Activated T-cell treated with anti-CD3 and anti-CD28 coated beads, Interleukin-2, amount 50 U/mL, for 4 hours (primary cell): ENCODE measurements at regions not wholly inside any gene's neighbourhood (a gene's known extent, or its start where the extent isn't known, plus 50 kb on each side); places are given as distances from the start of the nearest gene placed in this dataset.
A peak's percentile ranks its signal among the peaks of the same experiment; 100 is the strongest.
"Not testable (repeated sequence)": the region's sequence is repeated elsewhere in the genome, so short reads cannot be mapped to it uniquely, and the experiment has no call there.

Source experiments
- ATAC-seq, 2 donors: fragments of 200-7000 bp; cut with Tn5 transposase; one replicate each; pipeline ENCODE4 v1.10.0; 2021
- DNase-seq: peaks from one replicate; pipeline ENCODE4 v3.0.0-alpha.2; 2020
- H3K27me3 Mint-ChIP-seq: one replicate; pipeline ENCODE4 v1.8.0; 2021; ENCODE audit warnings: low read depth, mixed read lengths
- H3K36me3 Mint-ChIP-seq: one replicate; pipeline ENCODE4 v1.8.0; 2022; ENCODE audit warnings: mixed read lengths; ENCODE audit not compliant: insufficient read depth
- H3K4me1 Mint-ChIP-seq: one replicate; pipeline ENCODE4 v1.8.0; 2021; ENCODE audit warnings: low read depth, mixed read lengths
- H3K4me3 Mint-ChIP-seq: one replicate; pipeline ENCODE4 v1.8.0; 2021; ENCODE audit warnings: mild to moderate bottlenecking, moderate library complexity, mixed read lengths
- H3K9me3 Mint-ChIP-seq: one replicate; pipeline ENCODE4 v1.8.0; 2021; ENCODE audit warnings: mixed read lengths

GRCh38 chr2:101645886-101646285 lies 51.6 kb upstream of the MAP4K4 start:
- not testable (repeated sequence) for DNase-seq, H3K36me3 Mint-ChIP-seq, H3K4me1 Mint-ChIP-seq, H3K9me3 Mint-ChIP-seq, H3K27me3 Mint-ChIP-seq, H3K4me3 Mint-ChIP-seq, ATAC-seq

DNA sequence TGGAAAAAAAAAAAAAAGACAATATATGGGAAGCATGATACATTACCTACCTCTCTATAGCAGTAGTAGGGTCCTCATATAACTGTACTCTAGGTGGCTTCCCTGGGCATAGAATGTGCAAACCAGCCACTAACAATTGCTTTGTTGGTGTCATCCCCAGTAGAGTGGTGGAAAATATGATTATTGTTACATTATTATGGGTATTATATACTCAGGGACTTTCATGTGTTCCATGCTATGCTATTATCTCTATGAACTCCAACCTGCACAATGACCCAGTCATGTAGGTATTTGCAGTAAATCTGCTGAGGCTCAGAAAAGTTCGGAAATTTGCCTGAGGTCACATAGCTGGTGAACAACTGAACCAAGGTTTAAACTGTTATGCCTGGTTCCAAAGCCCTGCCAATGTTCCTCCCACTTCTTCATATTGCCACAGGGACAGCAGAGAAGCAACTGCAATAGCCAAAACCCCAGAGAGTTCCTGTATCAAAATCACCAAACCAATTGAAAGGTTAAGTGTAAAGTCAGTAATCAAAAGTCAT lies 52.6 kb upstream of the MAP4K4 start:
- DNase-seq = no peak

GRCh38 chr2:101643004-101643524 lies 54.4 kb upstream of the MAP4K4 start:
- Mint-ChIP-seq H3K36me3 (no peaks in the 10 kb centered on the region), H3K9me3 (no peaks in the 10 kb centered on the region), H3K4me1 (no peaks in the 10 kb centered on the region), H3K4me3 (no peak overlapping the region), H3K27me3 (no peaks in the 10 kb centered on the region)
- ATAC-seq = no peak
- DNase-seq = no peak

More for the DNA sequence above, 52.6 kb upstream of the MAP4K4 start:
- Mint-ChIP-seq H3K9me3 (no peaks in the 10 kb centered on the region), H3K27me3 (no peaks in the 10 kb centered on the region), H3K4me3 (no peak overlapping the region), H3K36me3 (no peaks in the 10 kb centered on the region), H3K4me1 (no peaks in the 10 kb centered on the region)
- ATAC-seq = no peak

DNA sequence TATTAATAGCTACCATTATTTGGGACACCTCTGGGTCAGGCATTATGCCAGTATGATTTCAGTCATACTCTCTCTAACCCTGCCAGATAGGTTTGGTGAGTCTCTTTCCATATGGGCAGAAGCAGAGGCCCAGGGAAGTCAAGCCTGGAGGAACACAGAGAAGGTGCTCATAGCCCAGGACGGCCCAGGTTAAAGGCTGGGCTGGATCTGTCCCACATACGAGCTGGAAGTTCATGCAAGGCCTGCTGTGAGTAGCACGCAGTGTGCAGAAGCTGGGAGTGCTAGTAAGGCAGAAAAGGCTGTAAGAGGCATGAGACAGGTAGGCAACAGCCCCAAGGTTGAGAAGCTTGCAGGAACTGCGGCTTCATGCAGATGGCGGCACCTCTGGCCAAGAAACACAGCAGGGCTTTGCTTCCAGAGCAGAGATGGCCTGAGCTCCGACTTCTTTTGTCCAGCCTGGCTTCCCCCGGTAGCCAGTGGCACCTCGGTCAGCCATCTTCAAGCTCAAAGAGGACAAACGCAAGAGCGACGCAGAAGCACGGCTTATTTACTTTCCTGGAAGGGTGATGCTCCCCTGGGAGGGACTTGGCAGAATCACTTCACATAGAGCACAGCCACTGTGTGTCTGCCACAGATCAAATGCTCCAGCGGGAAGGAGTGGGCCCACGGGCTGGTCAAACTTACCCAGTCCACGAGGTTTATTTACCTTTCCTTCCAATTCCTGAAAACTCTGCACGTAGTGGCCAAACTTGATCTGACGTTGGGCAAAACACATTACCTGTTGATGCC lies 58.5 kb upstream of the MAP4K4 start:
- ATAC-seq (no peak), DNase-seq (no peak)
- Mint-ChIP-seq H3K27me3 (no peaks in the 10 kb centered on the region), H3K9me3 (no peaks in the 10 kb centered on the region), H3K4me3 (no peak overlapping the region), H3K4me1 (no peaks in the 10 kb centered on the region), H3K36me3 (no peaks in the 10 kb centered on the region)

- DNase-seq (no peak), ATAC-seq (no peak)
- Mint-ChIP-seq H3K4me1 (no peaks in the 10 kb centered on the region), H3K36me3 (no peaks in the 10 kb centered on the region), H3K9me3 (no peaks in the 10 kb centered on the region), H3K4me3 (no peak overlapping the region), H3K27me3 (no peaks in the 10 kb centered on the region)
Measured at GRCh38 chr2:101638181-101638711, 59.3 kb upstream of the MAP4K4 start.

DNA sequence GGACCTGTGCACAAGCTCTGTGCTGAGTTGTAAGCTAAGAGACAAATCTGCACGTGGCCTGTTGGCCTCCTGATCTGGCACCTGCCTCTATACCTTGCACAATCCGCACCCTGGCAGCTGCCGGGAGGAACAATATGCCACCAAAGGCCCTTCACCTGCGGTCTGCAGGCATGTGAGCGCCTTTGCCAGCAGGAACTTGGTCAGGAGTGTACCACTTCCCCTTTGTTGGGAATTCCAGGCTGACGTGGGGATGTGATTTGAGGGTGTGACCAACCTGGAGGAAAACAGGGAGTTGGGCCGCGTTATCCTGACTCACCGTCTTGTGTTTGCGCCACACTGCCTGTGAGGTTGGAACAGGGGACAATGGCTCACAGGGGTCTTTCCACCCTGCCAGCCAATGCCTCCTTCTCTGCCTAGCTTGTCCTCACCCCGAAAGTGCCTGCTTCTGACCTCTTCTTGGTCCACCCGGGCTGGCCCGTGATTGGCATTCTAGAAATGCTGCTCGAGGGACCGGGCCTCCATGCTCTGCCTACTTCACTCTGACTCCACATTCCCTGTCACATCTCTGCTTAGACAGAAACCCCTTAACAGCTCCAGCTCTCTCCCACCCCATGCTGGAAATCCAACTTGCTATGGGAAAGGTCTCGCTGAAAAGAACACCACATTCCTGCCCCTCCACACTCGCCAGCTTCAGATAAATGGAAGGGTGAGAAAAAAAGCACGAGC lies 67.1 kb upstream of the MAP4K4 start:
- H3K9me3 Mint-ChIP-seq = no peaks in the 10 kb centered on the region
- no peak overlapping the region for H3K4me3 Mint-ChIP-seq
- peaks cover 3% of the 10 kb centered on the region for H3K4me1 Mint-ChIP-seq
- no peaks in the 10 kb centered on the region for H3K27me3 Mint-ChIP-seq
- ATAC-seq (no peak), DNase-seq (no peak)
- no peaks in the 10 kb centered on the region for H3K36me3 Mint-ChIP-seq

- H3K9me3 Mint-ChIP-seq = no peaks in the 10 kb centered on the region
- peaks cover 15% of the 10 kb centered on the region for H3K4me1 Mint-ChIP-seq
Measured at GRCh38 chr2:101628030-101628392, 69.5 kb upstream of the MAP4K4 start.

DNA sequence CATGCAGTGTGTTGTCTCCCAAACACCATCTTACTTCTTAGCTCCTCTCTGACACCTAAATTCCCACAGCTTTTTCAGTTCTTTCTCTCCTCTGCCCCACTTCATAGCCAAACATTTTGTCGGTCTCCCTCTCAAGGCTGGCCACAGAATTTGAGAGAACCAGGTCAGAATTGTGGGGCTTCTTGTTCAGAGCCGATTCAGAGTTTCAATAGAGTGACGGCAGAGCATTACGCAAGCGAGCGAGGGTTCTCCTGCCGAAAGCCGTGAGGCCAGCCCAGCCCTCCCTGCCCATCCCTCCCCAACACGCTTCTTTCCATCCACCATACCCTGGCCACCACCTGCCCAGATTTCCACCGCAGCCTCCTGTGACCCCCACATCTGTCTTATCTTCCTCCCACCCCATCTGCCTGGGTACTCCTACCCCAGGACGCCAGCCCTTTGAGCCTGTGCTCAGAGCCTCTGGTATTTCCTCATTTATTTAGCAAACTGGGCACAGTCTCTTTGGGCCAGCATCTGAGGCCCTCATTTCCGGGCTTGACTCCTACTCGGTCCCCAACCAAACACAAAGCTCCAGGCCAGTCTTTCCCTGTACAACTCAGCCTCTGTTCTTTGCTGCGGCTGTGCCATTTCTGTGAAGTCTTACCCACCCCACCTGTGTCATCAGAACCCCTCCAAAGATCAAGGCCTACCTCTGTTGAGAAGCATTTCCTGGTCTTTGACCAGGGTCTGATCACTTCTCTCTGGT lies 70.0 kb upstream of the MAP4K4 start:
- DNase-seq = no peak
- H3K4me3 Mint-ChIP-seq = no peak overlapping the region
- H3K9me3 Mint-ChIP-seq = no peaks in the 10 kb centered on the region
- no peaks in the 10 kb centered on the region for H3K36me3 Mint-ChIP-seq
- peaks cover 21% of the 10 kb centered on the region for H3K4me1 Mint-ChIP-seq
- H3K27me3 Mint-ChIP-seq = no peaks in the 10 kb centered on the region
- ATAC-seq = no peak

More at GRCh38 chr2:101628030-101628392, 69.5 kb upstream of the MAP4K4 start:
- H3K4me3 Mint-ChIP-seq = no peak overlapping the region
- ATAC-seq (no peak), DNase-seq (no peak)
- H3K27me3 Mint-ChIP-seq = no peaks in the 10 kb centered on the region
- H3K36me3 Mint-ChIP-seq = no peaks in the 10 kb centered on the region

GRCh38 chr2:101625814-101626213 lies 71.7 kb upstream of the MAP4K4 start:
- H3K27me3 Mint-ChIP-seq, H3K4me3 Mint-ChIP-seq, H3K9me3 Mint-ChIP-seq, H3K36me3 Mint-ChIP-seq, ATAC-seq, DNase-seq: not testable (repeated sequence)
- peaks cover 33% of the 10 kb centered on the region for H3K4me1 Mint-ChIP-seq

GRCh38 chr2:101625387-101625786 lies 72.1 kb upstream of the MAP4K4 start:
- no peak overlapping the region for H3K4me3 Mint-ChIP-seq
- no peaks in the 10 kb centered on the region for H3K9me3 Mint-ChIP-seq
- H3K4me1 Mint-ChIP-seq = peaks cover 33% of the 10 kb centered on the region
- DNase-seq = no peak
- no peak for ATAC-seq
- H3K27me3 Mint-ChIP-seq = no peaks in the 10 kb centered on the region
- H3K36me3 Mint-ChIP-seq = no peaks in the 10 kb centered on the region

- Mint-ChIP-seq H3K9me3 (no peaks in the 10 kb centered on the region), H3K4me1 (peaks cover 33% of the 10 kb centered on the region), H3K36me3 (no peaks in the 10 kb centered on the region), H3K4me3 (no peak overlapping the region), H3K27me3 (no peaks in the 10 kb centered on the region)
- DNase-seq = no peak
- no peak for ATAC-seq
Measured at GRCh38 chr2:101624706-101625332, 72.7 kb upstream of the MAP4K4 start.

- H3K27me3 Mint-ChIP-seq = no peaks in the 10 kb centered on the region
- no peaks in the 10 kb centered on the region for H3K9me3 Mint-ChIP-seq
- no peaks in the 10 kb centered on the region for H3K36me3 Mint-ChIP-seq
- DNase-seq (no peak), ATAC-seq (peak; percentile 66)
- H3K4me1 Mint-ChIP-seq = peaks cover 33% of the 10 kb centered on the region
- peak overlapping the region; percentile 10 for H3K4me3 Mint-ChIP-seq
Measured at GRCh38 chr2:101623031-101623521, 74.4 kb upstream of the MAP4K4 start.

- DNase-seq (no peak), ATAC-seq (peak; percentile 59 to 60)
- Mint-ChIP-seq H3K36me3 (no peaks in the 10 kb centered on the region), H3K4me3 (peak overlapping the region; percentile 19), H3K4me1 (peaks cover 33% of the 10 kb centered on the region), H3K9me3 (no peaks in the 10 kb centered on the region), H3K27me3 (no peaks in the 10 kb centered on the region)
Measured at GRCh38 chr2:101622210-101623030, 75.1 kb upstream of the MAP4K4 start.
